ENCODE measurements at regions not wholly inside any gene's neighbourhood (a gene's known extent, or its start where the extent isn't known, plus 50 kb on each side); places are given as distances from the start of the nearest gene placed in this dataset.

GRCh38 chr11:122363296-122363695 lies 247.3 kb upstream of the BLID start:
- Histone ChIP-seq H3K4me3 (ENCODE audit: low read depth in 1 of 3, low read length in 3 of 3) (no peak overlapping the region), H3K4me1 (ENCODE audit: control insufficient read depth in 3 of 3, insufficient read depth in 2 of 3, low read depth in 1 of 3, low read length in 2 of 3) (peaks cover 0 to 8% (median 0%) of the 10 kb centered on the region in 3 donors), H3K27me3 (ENCODE audit: control insufficient read depth in 3 of 3, insufficient read depth in 3 of 3, low read length in 3 of 3) (no peaks in the 10 kb centered on the region), H3K27ac (ENCODE audit: low read depth in 1 of 3, low read length in 2 of 3) (no peak overlapping the region), H3K36me3 (ENCODE audit: control insufficient read depth in 3 of 3, insufficient read depth in 2 of 3, low read depth in 1 of 3, low read length in 3 of 3) (no peaks in the 10 kb centered on the region), H3K9me3 (ENCODE audit: control insufficient read depth in 2 of 2, insufficient read depth in 1 of 2, low read depth in 1 of 2, low read length in 1 of 2) (peaks cover 0 to 4% of the 10 kb centered on the region in 2 donors)
- 70 to 78% (median 71%) methylated on average over 5 of the region's 5 CpGs for WGBS, 3 donors
- DNase-seq (no peak), FAIRE-seq (no peak)

- 84 to 90% (median 87%) methylated on average over 2 of the region's 2 CpGs for WGBS, 3 donors
- Histone ChIP-seq H3K9me3 (ENCODE audit: control insufficient read depth in 2 of 2, insufficient read depth in 1 of 2, low read depth in 1 of 2, low read length in 1 of 2) (peaks cover 0 to 4% of the 10 kb centered on the region in 2 donors), H3K36me3 (ENCODE audit: control insufficient read depth in 3 of 3, insufficient read depth in 2 of 3, low read depth in 1 of 3, low read length in 3 of 3) (no peaks in the 10 kb centered on the region), H3K27me3 (ENCODE audit: control insufficient read depth in 3 of 3, insufficient read depth in 3 of 3, low read length in 3 of 3) (no peaks in the 10 kb centered on the region), H3K27ac (ENCODE audit: low read depth in 1 of 3, low read length in 2 of 3) (no peak overlapping the region), H3K4me1 (ENCODE audit: control insufficient read depth in 3 of 3, insufficient read depth in 2 of 3, low read depth in 1 of 3, low read length in 2 of 3) (peaks cover 0 to 5% (median 0%) of the 10 kb centered on the region in 3 donors), H3K4me3 (ENCODE audit: low read depth in 1 of 3, low read length in 3 of 3) (no peak overlapping the region)
- DNase-seq (no peak), FAIRE-seq (no peak)
These were observed 246.4 kb upstream of the BLID start for GRCh38 chr11:122362381-122362780.

GRCh38 chr11:122360875-122361274 lies 244.9 kb upstream of the BLID start:
- 87 to 94% (median 92%) methylated on average over 4 of the region's 4 CpGs for WGBS, 3 donors
- H3K27me3 ChIP-seq (ENCODE audit: control insufficient read depth in 3 of 3, insufficient read depth in 3 of 3, low read length in 3 of 3), result no peaks in the 10 kb centered on the region
- no peak overlapping the region for H3K27ac ChIP-seq (ENCODE audit: low read depth in 1 of 3, low read length in 2 of 3)
- H3K9me3 ChIP-seq (ENCODE audit: control insufficient read depth in 2 of 2, insufficient read depth in 1 of 2, low read depth in 1 of 2, low read length in 1 of 2), result peaks cover 0 to 4% of the 10 kb centered on the region in 2 donors
- no peak overlapping the region for H3K4me3 ChIP-seq (ENCODE audit: low read depth in 1 of 3, low read length in 3 of 3)
- FAIRE-seq (no peak), DNase-seq (no peak)
- H3K4me1 ChIP-seq (ENCODE audit: control insufficient read depth in 3 of 3, insufficient read depth in 2 of 3, low read depth in 1 of 3, low read length in 2 of 3), result peaks cover 0 to 2% (median 0%) of the 10 kb centered on the region in 3 donors
- no peaks in the 10 kb centered on the region for H3K36me3 ChIP-seq (ENCODE audit: control insufficient read depth in 3 of 3, insufficient read depth in 2 of 3, low read depth in 1 of 3, low read length in 3 of 3)

- H3K36me3 ChIP-seq (ENCODE audit: control insufficient read depth in 3 of 3, insufficient read depth in 2 of 3, low read depth in 1 of 3, low read length in 3 of 3), result no peaks in the 10 kb centered on the region
- WGBS, 3 donors, result 50 to 59% (median 50%) methylated on average over 11 of the region's 11 CpGs
- FAIRE-seq, result no peak
- no peaks in the 10 kb centered on the region for H3K4me1 ChIP-seq (ENCODE audit: control insufficient read depth in 3 of 3, insufficient read depth in 2 of 3, low read depth in 1 of 3, low read length in 2 of 3)
- no peaks in the 10 kb centered on the region for H3K27me3 ChIP-seq (ENCODE audit: control insufficient read depth in 3 of 3, insufficient read depth in 3 of 3, low read length in 3 of 3)
- no peak overlapping the region for H3K27ac ChIP-seq (ENCODE audit: low read depth in 1 of 3, low read length in 2 of 3)
- H3K4me3 ChIP-seq (ENCODE audit: low read depth in 1 of 3, low read length in 3 of 3), result no peak overlapping the region
- H3K9me3 ChIP-seq (ENCODE audit: control insufficient read depth in 2 of 2, insufficient read depth in 1 of 2, low read depth in 1 of 2, low read length in 1 of 2), result peaks cover 0 to 4% of the 10 kb centered on the region in 2 donors
- no peak for DNase-seq
These were observed 243.1 kb upstream of the BLID start for GRCh38 chr11:122359081-122359571.

- 53 to 79% (median 55%) methylated on average over 2 of the region's 2 CpGs for WGBS, 3 donors
- no peak for FAIRE-seq
- no peak for DNase-seq
- Histone ChIP-seq H3K27ac (ENCODE audit: low read depth in 1 of 3, low read length in 2 of 3) (no peak overlapping the region), H3K4me3 (ENCODE audit: low read depth in 1 of 3, low read length in 3 of 3) (no peak overlapping the region), H3K4me1 (ENCODE audit: control insufficient read depth in 3 of 3, insufficient read depth in 2 of 3, low read depth in 1 of 3, low read length in 2 of 3) (no peaks in the 10 kb centered on the region), H3K36me3 (ENCODE audit: control insufficient read depth in 3 of 3, insufficient read depth in 2 of 3, low read depth in 1 of 3, low read length in 3 of 3) (no peaks in the 10 kb centered on the region), H3K9me3 (ENCODE audit: control insufficient read depth in 2 of 2, insufficient read depth in 1 of 2, low read depth in 1 of 2, low read length in 1 of 2) (peaks cover 0 to 4% of the 10 kb centered on the region in 2 donors), H3K27me3 (ENCODE audit: control insufficient read depth in 3 of 3, insufficient read depth in 3 of 3, low read length in 3 of 3) (no peaks in the 10 kb centered on the region)
These were observed 242.3 kb upstream of the BLID start for GRCh38 chr11:122358292-122358691.

GRCh38 chr11:122355968-122356367 lies 240.0 kb upstream of the BLID start:
- Histone ChIP-seq H3K4me3 (ENCODE audit: low read depth in 1 of 3, low read length in 3 of 3) (no peak overlapping the region), H3K4me1 (ENCODE audit: control insufficient read depth in 3 of 3, insufficient read depth in 2 of 3, low read depth in 1 of 3, low read length in 2 of 3) (no peaks in the 10 kb centered on the region), H3K36me3 (ENCODE audit: control insufficient read depth in 3 of 3, insufficient read depth in 2 of 3, low read depth in 1 of 3, low read length in 3 of 3) (no peaks in the 10 kb centered on the region), H3K9me3 (ENCODE audit: control insufficient read depth in 2 of 2, insufficient read depth in 1 of 2, low read depth in 1 of 2, low read length in 1 of 2) (peaks cover 0 to 4% of the 10 kb centered on the region in 2 donors), H3K27ac (ENCODE audit: low read depth in 1 of 3, low read length in 2 of 3) (no peak overlapping the region), H3K27me3 (ENCODE audit: control insufficient read depth in 3 of 3, insufficient read depth in 3 of 3, low read length in 3 of 3) (no peaks in the 10 kb centered on the region)
- FAIRE-seq (no peak), DNase-seq (no peak)
- 69 to 88% (median 73%) methylated on average over 2 of the region's 2 CpGs for WGBS, 3 donors

GRCh38 chr11:122354025-122354697 lies 238.1 kb upstream of the BLID start:
- Histone ChIP-seq H3K27me3 (ENCODE audit: control insufficient read depth in 3 of 3, insufficient read depth in 3 of 3, low read length in 3 of 3) (no peaks in the 10 kb centered on the region), H3K27ac (ENCODE audit: low read depth in 1 of 3, low read length in 2 of 3) (no peak overlapping the region), H3K36me3 (ENCODE audit: control insufficient read depth in 3 of 3, insufficient read depth in 2 of 3, low read depth in 1 of 3, low read length in 3 of 3) (no peaks in the 10 kb centered on the region), H3K4me1 (ENCODE audit: control insufficient read depth in 3 of 3, insufficient read depth in 2 of 3, low read depth in 1 of 3, low read length in 2 of 3) (no peaks in the 10 kb centered on the region), H3K4me3 (ENCODE audit: low read depth in 1 of 3, low read length in 3 of 3) (no peak overlapping the region), H3K9me3 (ENCODE audit: control insufficient read depth in 2 of 2, insufficient read depth in 1 of 2, low read depth in 1 of 2, low read length in 1 of 2) (no peaks in the 10 kb centered on the region)
- WGBS, 3 donors, result 71 to 90% (median 89%) methylated on average over 3 of the region's 3 CpGs
- DNase-seq, result no peak
- no peak for FAIRE-seq

- Histone ChIP-seq H3K36me3 (ENCODE audit: control insufficient read depth in 3 of 3, insufficient read depth in 2 of 3, low read depth in 1 of 3, low read length in 3 of 3) (no peaks in the 10 kb centered on the region), H3K4me1 (ENCODE audit: control insufficient read depth in 3 of 3, insufficient read depth in 2 of 3, low read depth in 1 of 3, low read length in 2 of 3) (no peaks in the 10 kb centered on the region), H3K9me3 (ENCODE audit: control insufficient read depth in 2 of 2, insufficient read depth in 1 of 2, low read depth in 1 of 2, low read length in 1 of 2) (no peaks in the 10 kb centered on the region), H3K4me3 (ENCODE audit: low read depth in 1 of 3, low read length in 3 of 3) (no peak overlapping the region), H3K27ac (ENCODE audit: low read depth in 1 of 3, low read length in 2 of 3) (no peak overlapping the region), H3K27me3 (ENCODE audit: control insufficient read depth in 3 of 3, insufficient read depth in 3 of 3, low read length in 3 of 3) (no peaks in the 10 kb centered on the region)
- WGBS, 3 donors, result 90 to 94% (median 92%) methylated on average over 4 of the region's 4 CpGs
- DNase-seq (no peak), FAIRE-seq (no peak)
These were observed 237.5 kb upstream of the BLID start for GRCh38 chr11:122353561-122353960.

Measured in small intestine (tissue), 7 donors.